ENCODE measurements at regions not wholly inside any gene's neighbourhood (a gene's known extent, or its start where the extent isn't known, plus 50 kb on each side); places are given as distances from the start of the nearest gene placed in this dataset.

- TF ChIP-seq, protein P1, sequence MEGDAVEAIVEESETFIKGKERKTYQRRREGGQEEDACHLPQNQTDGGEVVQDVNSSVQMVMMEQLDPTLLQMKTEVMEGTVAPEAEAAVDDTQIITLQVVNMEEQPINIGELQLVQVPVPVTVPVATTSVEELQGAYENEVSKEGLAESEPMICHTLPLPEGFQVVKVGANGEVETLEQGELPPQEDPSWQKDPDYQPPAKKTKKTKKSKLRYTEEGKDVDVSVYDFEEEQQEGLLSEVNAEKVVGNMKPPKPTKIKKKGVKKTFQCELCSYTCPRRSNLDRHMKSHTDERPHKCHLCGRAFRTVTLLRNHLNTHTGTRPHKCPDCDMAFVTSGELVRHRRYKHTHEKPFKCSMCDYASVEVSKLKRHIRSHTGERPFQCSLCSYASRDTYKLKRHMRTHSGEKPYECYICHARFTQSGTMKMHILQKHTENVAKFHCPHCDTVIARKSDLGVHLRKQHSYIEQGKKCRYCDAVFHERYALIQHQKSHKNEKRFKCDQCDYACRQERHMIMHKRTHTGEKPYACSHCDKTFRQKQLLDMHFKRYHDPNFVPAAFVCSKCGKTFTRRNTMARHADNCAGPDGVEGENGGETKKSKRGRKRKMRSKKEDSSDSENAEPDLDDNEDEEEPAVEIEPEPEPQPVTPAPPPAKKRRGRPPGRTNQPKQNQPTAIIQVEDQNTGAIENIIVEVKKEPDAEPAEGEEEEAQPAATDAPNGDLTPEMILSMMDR (conservative IDR thresholded peaks at IDR 0.05; ENCODE audit: low read depth in 2 of 2): peak; percentile 20 to 50; a peak in 2 of 4 replicates
- TF ChIP-seq ZNF114 (CRISPR knock-in tag; IDR thresholded peaks at IDR 0.05) (no peak), EZH2phosphoT487 (IDR thresholded peaks at IDR 0.05; ENCODE audit: unreplicated experiment) (no peak), EZH2 (IDR thresholded peaks at IDR 0.05; ENCODE audit: low read depth, unreplicated experiment) (no peak), JUNB (IDR thresholded peaks at IDR 0.05; ENCODE audit: unreplicated experiment) (no peak), POLR2AphosphoS5 (IDR thresholded peaks at IDR 0.05; ENCODE audit: low read depth) (no peak), ZNF331 (CRISPR knock-in tag; IDR thresholded peaks at IDR 0.05; ENCODE audit: low read depth) (no peak), STAT1 (IDR thresholded peaks at IDR 0.05; ENCODE audit: unreplicated experiment) (no peak), NANOG (IDR thresholded peaks at IDR 0.05; ENCODE audit: borderline replicate concordance) (no peak)
- TF ChIP-seq, protein P2, sequence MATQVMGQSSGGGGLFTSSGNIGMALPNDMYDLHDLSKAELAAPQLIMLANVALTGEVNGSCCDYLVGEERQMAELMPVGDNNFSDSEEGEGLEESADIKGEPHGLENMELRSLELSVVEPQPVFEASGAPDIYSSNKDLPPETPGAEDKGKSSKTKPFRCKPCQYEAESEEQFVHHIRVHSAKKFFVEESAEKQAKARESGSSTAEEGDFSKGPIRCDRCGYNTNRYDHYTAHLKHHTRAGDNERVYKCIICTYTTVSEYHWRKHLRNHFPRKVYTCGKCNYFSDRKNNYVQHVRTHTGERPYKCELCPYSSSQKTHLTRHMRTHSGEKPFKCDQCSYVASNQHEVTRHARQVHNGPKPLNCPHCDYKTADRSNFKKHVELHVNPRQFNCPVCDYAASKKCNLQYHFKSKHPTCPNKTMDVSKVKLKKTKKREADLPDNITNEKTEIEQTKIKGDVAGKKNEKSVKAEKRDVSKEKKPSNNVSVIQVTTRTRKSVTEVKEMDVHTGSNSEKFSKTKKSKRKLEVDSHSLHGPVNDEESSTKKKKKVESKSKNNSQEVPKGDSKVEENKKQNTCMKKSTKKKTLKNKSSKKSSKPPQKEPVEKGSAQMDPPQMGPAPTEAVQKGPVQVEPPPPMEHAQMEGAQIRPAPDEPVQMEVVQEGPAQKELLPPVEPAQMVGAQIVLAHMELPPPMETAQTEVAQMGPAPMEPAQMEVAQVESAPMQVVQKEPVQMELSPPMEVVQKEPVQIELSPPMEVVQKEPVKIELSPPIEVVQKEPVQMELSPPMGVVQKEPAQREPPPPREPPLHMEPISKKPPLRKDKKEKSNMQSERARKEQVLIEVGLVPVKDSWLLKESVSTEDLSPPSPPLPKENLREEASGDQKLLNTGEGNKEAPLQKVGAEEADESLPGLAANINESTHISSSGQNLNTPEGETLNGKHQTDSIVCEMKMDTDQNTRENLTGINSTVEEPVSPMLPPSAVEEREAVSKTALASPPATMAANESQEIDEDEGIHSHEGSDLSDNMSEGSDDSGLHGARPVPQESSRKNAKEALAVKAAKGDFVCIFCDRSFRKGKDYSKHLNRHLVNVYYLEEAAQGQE (IDR thresholded peaks at IDR 0.05; ENCODE audit: unreplicated experiment): no peak
- TF ChIP-seq, protein P3, sequence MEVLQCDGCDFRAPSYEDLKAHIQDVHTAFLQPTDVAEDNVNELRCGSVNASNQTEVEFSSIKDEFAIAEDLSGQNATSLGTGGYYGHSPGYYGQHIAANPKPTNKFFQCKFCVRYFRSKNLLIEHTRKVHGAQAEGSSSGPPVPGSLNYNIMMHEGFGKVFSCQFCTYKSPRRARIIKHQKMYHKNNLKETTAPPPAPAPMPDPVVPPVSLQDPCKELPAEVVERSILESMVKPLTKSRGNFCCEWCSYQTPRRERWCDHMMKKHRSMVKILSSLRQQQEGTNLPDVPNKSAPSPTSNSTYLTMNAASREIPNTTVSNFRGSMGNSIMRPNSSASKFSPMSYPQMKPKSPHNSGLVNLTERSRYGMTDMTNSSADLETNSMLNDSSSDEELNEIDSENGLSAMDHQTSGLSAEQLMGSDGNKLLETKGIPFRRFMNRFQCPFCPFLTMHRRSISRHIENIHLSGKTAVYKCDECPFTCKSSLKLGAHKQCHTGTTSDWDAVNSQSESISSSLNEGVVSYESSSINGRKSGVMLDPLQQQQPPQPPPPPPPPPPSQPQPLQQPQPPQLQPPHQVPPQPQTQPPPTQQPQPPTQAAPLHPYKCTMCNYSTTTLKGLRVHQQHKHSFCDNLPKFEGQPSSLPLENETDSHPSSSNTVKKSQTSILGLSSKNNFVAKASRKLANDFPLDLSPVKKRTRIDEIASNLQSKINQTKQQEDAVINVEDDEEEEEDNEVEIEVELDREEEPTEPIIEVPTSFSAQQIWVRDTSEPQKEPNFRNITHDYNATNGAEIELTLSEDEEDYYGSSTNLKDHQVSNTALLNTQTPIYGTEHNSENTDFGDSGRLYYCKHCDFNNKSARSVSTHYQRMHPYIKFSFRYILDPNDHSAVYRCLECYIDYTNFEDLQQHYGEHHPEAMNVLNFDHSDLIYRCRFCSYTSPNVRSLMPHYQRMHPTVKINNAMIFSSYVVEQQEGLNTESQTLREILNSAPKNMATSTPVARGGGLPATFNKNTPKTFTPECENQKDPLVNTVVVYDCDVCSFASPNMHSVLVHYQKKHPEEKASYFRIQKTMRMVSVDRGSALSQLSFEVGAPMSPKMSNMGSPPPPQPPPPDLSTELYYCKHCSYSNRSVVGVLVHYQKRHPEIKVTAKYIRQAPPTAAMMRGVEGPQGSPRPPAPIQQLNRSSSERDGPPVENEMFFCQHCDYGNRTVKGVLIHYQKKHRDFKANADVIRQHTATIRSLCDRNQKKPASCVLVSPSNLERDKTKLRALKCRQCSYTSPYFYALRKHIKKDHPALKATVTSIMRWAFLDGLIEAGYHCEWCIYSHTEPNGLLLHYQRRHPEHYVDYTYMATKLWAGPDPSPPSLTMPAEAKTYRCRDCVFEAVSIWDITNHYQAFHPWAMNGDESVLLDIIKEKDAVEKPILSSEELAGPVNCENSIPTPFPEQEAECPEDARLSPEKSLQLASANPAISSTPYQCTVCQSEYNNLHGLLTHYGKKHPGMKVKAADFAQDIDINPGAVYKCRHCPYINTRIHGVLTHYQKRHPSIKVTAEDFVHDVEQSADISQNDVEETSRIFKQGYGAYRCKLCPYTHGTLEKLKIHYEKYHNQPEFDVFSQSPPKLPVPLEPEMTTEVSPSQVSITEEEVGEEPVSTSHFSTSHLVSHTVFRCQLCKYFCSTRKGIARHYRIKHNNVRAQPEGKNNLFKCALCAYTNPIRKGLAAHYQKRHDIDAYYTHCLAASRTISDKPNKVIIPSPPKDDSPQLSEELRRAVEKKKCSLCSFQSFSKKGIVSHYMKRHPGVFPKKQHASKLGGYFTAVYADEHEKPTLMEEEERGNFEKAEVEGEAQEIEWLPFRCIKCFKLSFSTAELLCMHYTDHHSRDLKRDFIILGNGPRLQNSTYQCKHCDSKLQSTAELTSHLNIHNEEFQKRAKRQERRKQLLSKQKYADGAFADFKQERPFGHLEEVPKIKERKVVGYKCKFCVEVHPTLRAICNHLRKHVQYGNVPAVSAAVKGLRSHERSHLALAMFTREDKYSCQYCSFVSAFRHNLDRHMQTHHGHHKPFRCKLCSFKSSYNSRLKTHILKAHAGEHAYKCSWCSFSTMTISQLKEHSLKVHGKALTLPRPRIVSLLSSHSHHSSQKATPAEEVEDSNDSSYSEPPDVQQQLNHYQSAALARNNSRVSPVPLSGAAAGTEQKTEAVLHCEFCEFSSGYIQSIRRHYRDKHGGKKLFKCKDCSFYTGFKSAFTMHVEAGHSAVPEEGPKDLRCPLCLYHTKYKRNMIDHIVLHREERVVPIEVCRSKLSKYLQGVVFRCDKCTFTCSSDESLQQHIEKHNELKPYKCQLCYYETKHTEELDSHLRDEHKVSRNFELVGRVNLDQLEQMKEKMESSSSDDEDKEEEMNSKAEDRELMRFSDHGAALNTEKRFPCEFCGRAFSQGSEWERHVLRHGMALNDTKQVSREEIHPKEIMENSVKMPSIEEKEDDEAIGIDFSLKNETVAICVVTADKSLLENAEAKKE (CRISPR knock-in tag; IDR thresholded peaks at IDR 0.05): no peak
These were observed 74.6 kb upstream of the CEP85L start for GRCh38 chr6:118725944-118726343.
